ENCODE measurements at regions not wholly inside any gene's neighbourhood (a gene's known extent, or its start where the extent isn't known, plus 50 kb on each side); places are given as distances from the start of the nearest gene placed in this dataset.

DNA sequence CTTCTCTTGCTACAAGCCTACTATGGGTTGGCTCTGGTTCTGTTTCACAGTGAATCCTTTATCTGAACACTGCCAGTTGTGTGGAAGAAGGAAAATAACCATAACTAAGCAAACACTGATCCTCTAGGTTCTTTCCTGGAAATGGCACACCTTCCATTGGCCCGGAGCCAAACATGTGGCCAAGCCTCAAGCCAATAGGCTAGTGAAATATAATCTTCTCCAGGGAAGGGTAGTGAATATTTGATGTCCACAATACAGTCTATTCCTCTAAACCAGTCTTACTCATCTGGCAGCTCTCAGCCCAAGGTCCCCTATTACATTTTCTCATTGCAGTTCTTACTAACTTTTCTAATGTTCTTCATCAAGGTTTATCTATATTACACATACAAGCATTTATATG lies 921.3 kb downstream of the TUSC7 start:
- Histone ChIP-seq H3K27ac (ENCODE audit: low read depth, low read length) (no peak overlapping the region), H2BK20ac (ENCODE audit: low read length) (no peak overlapping the region), H3K4me3 (ENCODE audit: extremely low read depth in 1 of 4, insufficient read depth in 2 of 4, low read depth in 3 of 4, low read length in 4 of 4) (no peak overlapping the region), H3K23me2 (ENCODE audit: low read depth, low read length) (no peaks in the 10 kb centered on the region), H3K4me1 (replicated peaks in 1 of 4; ENCODE audit: control insufficient read depth in 3 of 4, insufficient read depth in 4 of 4, low read length in 3 of 4) (no peaks in the 10 kb centered on the region), H4K20me1 (replicated peaks in 1 of 2; ENCODE audit: control insufficient read depth in 1 of 2, insufficient read depth in 2 of 2, low read length in 2 of 2) (no peaks in the 10 kb centered on the region), H3K9me3 (ENCODE audit: insufficient read depth in 2 of 2, low read depth in 1 of 2, low read length in 1 of 2) (no peaks in the 10 kb centered on the region), H2AFZ (ENCODE audit: low read length) (no peak overlapping the region), H2BK5ac (ENCODE audit: low read depth, low read length) (no peak overlapping the region), H3K14ac (ENCODE audit: insufficient read length) (no peak overlapping the region), H3K4ac (replicated peaks; ENCODE audit: insufficient read length, low read depth, low read length) (no peak overlapping the region), H3K79me2 (ENCODE audit: control insufficient read depth in 1 of 2, insufficient read depth in 2 of 2, low read length in 2 of 2) (no peaks in the 10 kb centered on the region), H3K18ac (ENCODE audit: extremely low read depth, low read length) (no peak overlapping the region), H3K4me2 (ENCODE audit: insufficient read depth in 1 of 2, low read depth in 2 of 2, low read length in 2 of 2) (no peak overlapping the region), H4K8ac (ENCODE audit: extremely low read depth, insufficient read depth, low read length) (no peak overlapping the region), H3K27me3 (replicated peaks in 1 of 4; ENCODE audit: control insufficient read depth in 3 of 4, extremely low read depth in 1 of 4, insufficient read depth in 3 of 4, low read length in 3 of 4) (no peaks in the 10 kb centered on the region), H2BK120ac (replicated peaks; ENCODE audit: low read depth, low read length) (no peak overlapping the region), H2AK5ac (ENCODE audit: low read depth, low read length) (no peak overlapping the region), H3K9ac (replicated peaks in 1 of 4; ENCODE audit: extremely low read depth in 1 of 4, low read depth in 3 of 4, low read length in 3 of 4) (no peak overlapping the region), H2BK15ac (ENCODE audit: low read length) (no peak overlapping the region), H3K79me1 (ENCODE audit: low read depth, low read length) (no peaks in the 10 kb centered on the region), H3K56ac (replicated peaks; ENCODE audit: insufficient read length, low read depth, low read length) (no peak overlapping the region), H2BK12ac (ENCODE audit: low read depth, low read length) (no peak overlapping the region), H4K5ac (ENCODE audit: insufficient read length, low read depth, low read length) (no peak overlapping the region), H4K91ac (replicated peaks; ENCODE audit: insufficient read length, low read length) (no peak overlapping the region), H3K36me3 (ENCODE audit: control insufficient read depth in 2 of 4, insufficient read depth in 4 of 4, low read length in 3 of 4) (no peaks in the 10 kb centered on the region), H3K23ac (ENCODE audit: insufficient read length) (no peak overlapping the region)
- ChIA-PET CTCF (ENCODE audit: partially characterized antibody) (no interaction called here), POLR2A (ENCODE audit: partially characterized antibody) (no interaction called here)
- no peak for TF ChIP-seq EZH2 (IDR thresholded peaks at IDR 0.05; ENCODE audit: low read depth, low read length, severe bottlenecking)
- 95% methylated on average over 1 of the region's 1 CpG; no CpG with 5 or more reads in 1 of the 2 experiments for WGBS, 2 experiments (ENCODE audit: extremely low coverage in 1 of 2, insufficient coverage in 1 of 2, insufficient read length in 1 of 2, insufficient replicate concordance in 2 of 2, low coverage in 1 of 2, low lambda C conversion rate in 2 of 2, missing lambda C conversion rate in 1 of 2)
- no peak for FAIRE-seq
- DNase-seq (ENCODE audit: low read depth in 1 of 2, low spot score in 2 of 2) = no peak
